Neural cell (in vitro differentiated cells): ENCODE measurements at regions not wholly inside any gene's neighbourhood (a gene's known extent, or its start where the extent isn't known, plus 50 kb on each side); places are given as distances from the start of the nearest gene placed in this dataset.

ENCODE experiments used
- H2AFZ ChIP-seq: fragments of 200-600, 300-800 bp; sonication (generic), shearing (Covaris generic); 2 replicates; pipeline ENCODE4 v1.6.0; 2014; ENCODE audit warnings: low read depth, mild to moderate bottlenecking, antibody characterized with exemption, low read length, moderate library complexity
- H3F3A ChIP-seq: fragments of 200-600 bp; shearing (Covaris generic); 2 replicates; pipeline ENCODE4 v1.6.1; 2016; ENCODE audit warnings: mild to moderate bottlenecking, moderate library complexity, mixed read lengths, antibody characterized with exemption, low read length; ENCODE audit not compliant: insufficient read depth, poor library complexity, severe bottlenecking
- H3K27ac ChIP-seq: fragments of 200-600, 300-800 bp; sonication (generic), shearing (Covaris generic); 2 replicates; pipeline ENCODE4 v1.5.1; 2014; ENCODE audit warnings: mild to moderate bottlenecking, low read length, moderate library complexity
- H3K27me3 ChIP-seq: fragments of 300-800, 200-600 bp; sonication (generic), shearing (Covaris generic); 2 replicates; pipeline ENCODE4 v1.6.0; 2014; ENCODE audit warnings: mild to moderate bottlenecking, low read depth, low read length, moderate library complexity; ENCODE audit not compliant: insufficient read depth
- H3K36me3 ChIP-seq: fragments of 300-800, 200-600 bp; sonication (generic), shearing (Covaris generic); 2 replicates; pipeline ENCODE4 v1.5.1; 2014; ENCODE audit warnings: mild to moderate bottlenecking, antibody characterized with exemption, low read length, moderate library complexity; ENCODE audit not compliant: insufficient read depth
- H3K4me2 ChIP-seq: fragments of 300-800, 200-600 bp; sonication (generic), shearing (Covaris generic); 2 replicates; pipeline ENCODE4 v1.6.0; 2014; ENCODE audit warnings: mild to moderate bottlenecking, low read length
- H3K4me3 ChIP-seq: fragments of 300-800, 200-600 bp; sonication (generic), shearing (Covaris generic); 2 replicates; pipeline ENCODE4 v1.5.1; 2014; ENCODE audit warnings: mild to moderate bottlenecking, low read length, moderate library complexity
- H3K79me2 ChIP-seq: fragments of 200-600 bp; shearing (Covaris generic); replicated peaks from 2 replicates; pipeline ENCODE4 v1.6.0; 2014; ENCODE audit warnings: mild to moderate bottlenecking, low read length, moderate library complexity; ENCODE audit not compliant: insufficient read depth
- H3K9ac ChIP-seq: fragments of 300-800, 200-600 bp; sonication (generic), shearing (Covaris generic); 2 replicates; pipeline ENCODE4 v1.6.1; 2016; ENCODE audit warnings: mild to moderate bottlenecking, low read length, mixed read lengths
- H3K9me2 ChIP-seq: fragments of 200-600 bp; shearing (Covaris generic); 2 replicates; pipeline ENCODE4 v1.6.1; 2016; ENCODE audit warnings: mild to moderate bottlenecking, low read length, mixed read lengths; ENCODE audit not compliant: insufficient read depth
- H3K9me3 ChIP-seq: fragments of 200-600, 300-800 bp; sonication (generic), shearing (Covaris generic); 2 replicates; pipeline ENCODE4 v1.6.1; 2016; ENCODE audit warnings: mild to moderate bottlenecking, mixed run types, low read length, moderate library complexity, mixed read lengths
- H4K20me1 ChIP-seq: fragments of 200-600 bp; shearing (Covaris generic); 2 replicates; pipeline ENCODE4 v1.6.1; 2016; ENCODE audit warnings: mild to moderate bottlenecking, mixed run types; ENCODE audit not compliant: insufficient read depth
- CTCF ChIP-seq: fragments of 450-650 bp; IDR thresholded peaks from 2 replicates; pipeline ENCODE4 v1.5.1; 2014; ENCODE audit warnings: antibody characterized with exemption, mild to moderate bottlenecking, moderate library complexity; ENCODE audit not compliant: poor library complexity, severe bottlenecking
- EP300 ChIP-seq: fragments of 450-650 bp; conservative IDR thresholded peaks from 2 replicates; pipeline ENCODE4 v1.6.1; 2014; ENCODE audit warnings: antibody characterized with exemption, mild to moderate bottlenecking, moderate library complexity; ENCODE audit not compliant: poor library complexity, severe bottlenecking
- EZH2 ChIP-seq: fragments of 200-600, 300-800 bp; shearing (Covaris generic), sonication (generic); IDR thresholded peaks from 2 replicates; pipeline ENCODE4 v1.6.1; 2014; ENCODE audit warnings: antibody characterized with exemption, low read length, borderline replicate concordance, mild to moderate bottlenecking; ENCODE audit not compliant: insufficient read depth, poor library complexity, severe bottlenecking
- MXI1 ChIP-seq: fragments of 450-650 bp; conservative IDR thresholded peaks from 2 replicates; pipeline ENCODE4 v1.6.1; 2014; ENCODE audit warnings: antibody characterized with exemption, mild to moderate bottlenecking; ENCODE audit not compliant: poor library complexity, severe bottlenecking
- POLR2AphosphoS5 ChIP-seq: IDR thresholded peaks from 2 replicates; pipeline ENCODE4 v1.6.1; 2012
- RAD21 ChIP-seq: fragments of 450-650 bp; conservative IDR thresholded peaks from 2 replicates; pipeline ENCODE4 v1.6.1; 2014; ENCODE audit warnings: antibody characterized with exemption, mild to moderate bottlenecking, moderate library complexity
- REST ChIP-seq: IDR thresholded peaks from 2 replicates; pipeline ENCODE4 v1.6.1; 2012; ENCODE audit warnings: borderline replicate concordance
- SMC3 ChIP-seq: fragments of 450-650 bp; conservative IDR thresholded peaks from 2 replicates; pipeline ENCODE4 v1.6.1; 2014; ENCODE audit warnings: antibody characterized with exemption, mild to moderate bottlenecking, moderate library complexity; ENCODE audit not compliant: poor library complexity
- TAF1 ChIP-seq: IDR thresholded peaks from 2 replicates; pipeline ENCODE4 v1.6.1; 2012; ENCODE audit warnings: low read depth

GRCh38 chr5:82663225-82663624 lies 385.1 kb upstream of the RPS23 start:
- no peaks in the 10 kb centered on the region for H3K36me3 ChIP-seq
- H3K27me3 ChIP-seq: no peaks in the 10 kb centered on the region
- no peak overlapping the region for H3K27ac ChIP-seq
- no peaks in the 10 kb centered on the region for H3K9me3 ChIP-seq
- H3K4me3 ChIP-seq: no peak overlapping the region
- no peak for TF ChIP-seq POLR2AphosphoS5
- TF ChIP-seq SMC3: no peak
- TF ChIP-seq REST: no peak
- no peak for TF ChIP-seq EP300
- no peak for TF ChIP-seq TAF1
- no peak for TF ChIP-seq CTCF
- TF ChIP-seq EZH2: no peak
- TF ChIP-seq MXI1: no peak
- no peak for TF ChIP-seq RAD21
- H3K9ac ChIP-seq: no peak overlapping the region
- no peak overlapping the region for H3K4me2 ChIP-seq
- H3K9me2 ChIP-seq: no peaks in the 10 kb centered on the region
- H2AFZ ChIP-seq: no peak overlapping the region
- peaks cover 8% of the 10 kb centered on the region for H3F3A ChIP-seq
- no peaks in the 10 kb centered on the region for H4K20me1 ChIP-seq
- H3K79me2 ChIP-seq: no peaks in the 10 kb centered on the region

- no peak overlapping the region for H2AFZ ChIP-seq
- H3F3A ChIP-seq: peaks cover 8% of the 10 kb centered on the region
- no peak overlapping the region for H3K4me2 ChIP-seq
- no peaks in the 10 kb centered on the region for H4K20me1 ChIP-seq
- no peaks in the 10 kb centered on the region for H3K27me3 ChIP-seq
- H3K4me3 ChIP-seq: no peak overlapping the region
- H3K9ac ChIP-seq: no peak overlapping the region
- H3K36me3 ChIP-seq: no peaks in the 10 kb centered on the region
- no peaks in the 10 kb centered on the region for H3K79me2 ChIP-seq
- H3K9me2 ChIP-seq: no peaks in the 10 kb centered on the region
- H3K27ac ChIP-seq: no peak overlapping the region
- H3K9me3 ChIP-seq: no peaks in the 10 kb centered on the region
- no peak for TF ChIP-seq REST
- no peak for TF ChIP-seq RAD21
- TF ChIP-seq EP300: no peak
- TF ChIP-seq SMC3: no peak
- TF ChIP-seq TAF1: no peak
- TF ChIP-seq MXI1: no peak
- TF ChIP-seq CTCF: no peak
- no peak for TF ChIP-seq EZH2
- TF ChIP-seq POLR2AphosphoS5: no peak
These were observed 384.2 kb upstream of the RPS23 start for GRCh38 chr5:82662340-82662739.
